HG02588 (cell line): ENCODE measurements at regions not wholly inside any gene's neighbourhood (a gene's known extent, or its start where the extent isn't known, plus 50 kb on each side); places are given as distances from the start of the nearest gene placed in this dataset.
"Not testable (repeated sequence)": the region's sequence is repeated elsewhere in the genome, so short reads cannot be mapped to it uniquely, and the experiment has no call there.

ENCODE experiments used
- ATAC-seq: cut with Tn5 transposase; IDR thresholded peaks from one replicate; pipeline ENCODE4 v1.9.1; 2021; ENCODE audit warnings: mild to moderate bottlenecking, moderate library complexity; ENCODE audit not compliant: unreplicated experiment

DNA sequence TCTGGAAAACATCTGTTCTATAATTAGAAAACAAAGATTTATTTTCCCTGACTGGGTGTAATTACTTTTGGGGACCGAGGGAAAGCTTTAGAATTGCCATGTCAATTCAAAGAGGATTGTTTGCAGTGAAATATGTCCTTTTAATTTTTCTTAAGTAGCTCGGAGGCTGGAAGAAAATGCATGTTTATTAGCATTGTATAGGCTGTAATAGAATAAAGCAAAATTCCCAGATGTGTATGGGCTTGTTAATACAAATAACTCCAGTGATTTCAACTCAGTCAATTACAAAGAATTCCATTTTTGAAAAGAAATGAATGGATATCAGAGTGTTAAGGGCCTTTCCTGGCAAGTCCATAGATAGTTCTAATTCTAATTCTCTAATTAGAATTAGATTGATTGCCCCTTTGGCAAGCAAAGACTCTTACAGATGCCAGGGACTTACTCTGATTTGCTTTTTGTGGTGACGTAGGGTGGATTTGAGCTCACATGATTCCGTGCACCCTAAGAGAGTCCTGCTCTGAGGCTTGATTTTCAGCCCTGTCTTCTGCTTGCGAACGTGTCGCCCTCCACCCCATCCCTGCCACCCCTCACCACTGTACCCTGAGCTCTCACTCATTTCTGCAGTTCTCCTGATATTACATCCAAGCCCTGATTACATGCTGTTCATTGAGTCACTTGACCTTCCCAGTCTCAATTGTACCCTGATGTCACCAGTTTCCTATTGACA lies 70.0 kb upstream of the FAM20A start:
- ATAC-seq: no peak

DNA sequence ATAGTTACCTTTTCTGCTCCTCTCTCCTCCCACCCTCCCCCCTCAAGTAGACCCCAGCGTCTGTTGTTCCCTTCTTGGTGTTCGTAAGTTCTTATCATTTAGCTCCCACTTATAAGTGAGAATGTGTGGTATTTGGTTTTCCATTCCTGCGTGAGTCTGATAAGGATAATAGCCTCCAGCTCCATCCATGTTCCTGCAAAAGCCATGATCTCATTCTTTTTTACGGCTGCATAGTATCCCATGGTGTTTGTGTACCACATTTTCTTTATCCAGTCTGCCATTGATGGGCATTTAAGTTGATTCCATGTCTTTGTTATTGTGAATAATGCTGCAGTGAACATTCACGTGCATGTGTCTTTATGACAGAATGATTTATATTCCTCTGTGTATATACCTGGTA lies 65.3 kb upstream of the FAM20A start:
- not testable (repeated sequence) for ATAC-seq

DNA sequence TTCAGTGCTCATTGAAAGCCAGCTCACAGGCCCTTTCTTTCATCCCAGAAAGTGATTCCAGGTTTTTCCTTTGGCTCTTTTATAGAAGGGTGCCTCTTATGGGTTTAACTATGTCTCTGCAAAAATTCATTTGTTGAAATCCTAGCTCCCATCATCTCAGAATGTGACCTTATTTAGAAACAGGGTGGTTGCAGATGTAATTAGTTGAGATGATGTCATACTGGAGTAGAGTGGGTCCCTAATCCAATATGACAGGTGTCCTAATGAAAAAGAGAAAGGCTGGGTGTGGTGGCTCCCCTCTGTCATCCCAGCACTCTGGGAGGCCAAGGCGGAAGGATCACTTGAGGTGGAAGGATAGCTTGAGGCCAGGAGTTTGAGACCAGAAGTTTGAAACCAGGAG lies 64.2 kb upstream of the FAM20A start:
- no peak for ATAC-seq

DNA sequence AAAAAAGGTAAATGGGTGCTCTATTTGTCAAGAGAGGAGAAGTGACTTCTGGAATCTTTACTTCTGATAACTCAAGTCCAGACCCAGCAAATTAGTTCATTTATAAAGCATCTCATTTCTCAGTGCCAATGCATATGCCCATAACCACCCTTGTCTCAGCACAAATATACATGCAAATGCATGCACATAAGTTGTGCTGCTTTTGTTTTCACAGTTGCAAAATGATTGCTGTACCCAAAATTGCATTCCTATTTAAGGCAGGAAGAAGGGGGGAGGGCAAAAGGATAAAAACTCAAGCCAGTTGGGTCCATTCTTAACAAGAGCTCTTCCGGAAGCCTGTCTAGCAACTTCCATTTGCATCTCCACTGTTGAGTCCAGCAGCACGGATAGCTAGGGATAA lies 61.3 kb upstream of the FAM20A start:
- ATAC-seq: no peak

DNA sequence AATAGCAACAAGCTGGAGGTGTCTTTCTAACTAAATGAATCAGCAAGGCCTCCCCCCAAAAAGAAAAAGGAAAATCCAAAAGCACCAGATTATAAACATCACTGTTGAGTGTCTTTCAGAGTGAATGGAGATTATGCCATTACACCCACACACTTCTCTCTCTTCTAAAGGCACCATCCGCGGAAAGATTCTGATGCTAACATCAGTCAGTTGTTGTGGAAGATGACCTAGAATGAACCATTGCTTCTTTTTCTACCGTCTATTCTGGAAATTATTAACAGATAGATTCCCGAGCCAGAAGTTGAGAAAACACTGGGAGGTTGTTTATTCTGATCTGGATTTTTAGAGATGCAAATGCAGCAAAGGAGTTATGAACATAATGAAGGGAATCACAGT lies 60.9 kb upstream of the FAM20A start:
- ATAC-seq: no peak

DNA sequence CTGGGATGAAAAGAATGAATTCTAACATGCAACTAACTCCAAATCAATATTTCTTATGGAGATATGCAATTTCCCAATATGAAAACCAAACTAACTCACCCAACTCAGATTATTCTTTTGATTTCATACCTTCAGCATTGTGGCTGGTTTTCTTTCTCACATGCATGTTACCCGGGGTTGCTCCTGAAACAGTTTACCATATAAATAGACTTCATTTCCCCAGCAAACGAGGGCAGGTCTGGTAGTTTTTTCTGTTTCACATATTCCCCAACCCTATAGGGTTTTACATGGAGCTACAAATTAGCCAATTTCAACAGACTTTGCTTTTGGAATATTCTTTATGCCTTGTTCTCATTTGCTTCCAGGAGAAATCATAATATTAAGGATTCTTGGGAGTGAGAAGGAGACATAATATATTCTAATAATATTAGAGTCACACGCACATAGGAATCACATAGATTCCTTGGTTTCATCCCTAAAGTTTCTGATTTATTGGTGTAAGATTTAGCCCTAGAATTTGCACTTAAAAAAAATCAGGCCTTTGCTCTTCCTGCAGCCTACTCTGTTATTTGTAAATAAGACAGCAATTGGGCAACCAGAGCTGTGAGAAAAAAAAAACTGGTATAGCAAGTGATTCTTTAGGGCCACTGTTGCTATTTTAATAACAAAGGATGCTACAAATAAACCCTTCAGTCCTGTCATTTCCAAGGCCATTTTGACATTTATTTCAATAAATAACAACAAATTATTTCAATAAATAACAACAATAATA lies 60.3 kb upstream of the FAM20A start:
- ATAC-seq: no peak

DNA sequence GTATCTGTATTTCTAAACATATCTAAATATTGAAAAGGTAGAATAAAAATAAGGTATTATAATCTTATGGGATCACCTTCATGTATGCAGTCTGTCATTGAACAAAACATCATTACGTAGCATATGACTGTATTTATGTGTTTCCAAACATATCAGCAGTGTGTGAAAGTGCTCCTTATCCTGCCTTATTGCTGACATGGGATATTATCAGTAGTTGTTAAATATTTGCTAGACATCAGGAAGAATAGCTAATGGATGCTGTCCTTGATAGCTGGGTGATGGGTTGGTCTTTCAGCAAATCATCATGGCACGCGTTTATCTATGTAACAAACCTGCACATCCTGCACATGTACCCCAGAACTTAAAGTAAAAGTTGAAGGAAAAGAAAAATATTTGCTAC lies 59.1 kb upstream of the FAM20A start:
- no peak for ATAC-seq

DNA sequence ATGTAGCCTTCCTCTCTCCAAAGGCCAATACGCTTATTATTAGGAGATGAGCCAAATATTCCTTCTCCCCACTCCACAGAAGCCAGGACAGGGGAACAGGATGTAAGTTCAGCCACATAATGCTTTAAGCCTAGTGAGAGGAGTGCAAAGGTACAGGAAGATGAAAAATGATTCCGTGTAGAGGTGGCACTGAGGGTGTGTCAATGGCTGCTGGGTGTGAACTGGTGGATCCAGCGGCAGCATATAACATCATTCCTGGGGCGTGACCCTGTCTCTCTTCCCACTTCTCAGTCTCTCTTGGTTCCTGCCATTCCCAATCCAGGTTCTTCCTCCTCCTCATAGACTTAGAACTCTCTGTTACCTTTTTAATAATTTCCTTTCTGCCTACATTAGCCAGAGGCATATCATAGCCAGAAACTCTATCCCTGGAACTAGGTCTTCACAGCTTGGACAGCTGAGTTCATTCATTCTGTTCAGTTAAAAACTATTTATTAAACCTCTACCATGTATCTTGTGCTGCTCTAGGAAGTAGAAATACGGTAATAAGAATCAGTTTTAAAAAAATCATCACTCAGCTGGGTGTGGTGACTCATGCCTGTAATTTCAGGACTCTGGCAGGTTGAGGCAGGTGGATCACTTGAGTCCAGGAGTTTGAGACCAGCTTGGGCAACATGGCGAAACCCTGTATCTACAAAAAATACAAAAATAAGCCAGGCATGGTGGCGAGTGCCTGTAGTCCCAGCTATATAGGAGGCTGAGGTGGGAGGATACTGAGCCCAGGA lies 58.0 kb upstream of the FAM20A start:
- ATAC-seq: no peak

DNA sequence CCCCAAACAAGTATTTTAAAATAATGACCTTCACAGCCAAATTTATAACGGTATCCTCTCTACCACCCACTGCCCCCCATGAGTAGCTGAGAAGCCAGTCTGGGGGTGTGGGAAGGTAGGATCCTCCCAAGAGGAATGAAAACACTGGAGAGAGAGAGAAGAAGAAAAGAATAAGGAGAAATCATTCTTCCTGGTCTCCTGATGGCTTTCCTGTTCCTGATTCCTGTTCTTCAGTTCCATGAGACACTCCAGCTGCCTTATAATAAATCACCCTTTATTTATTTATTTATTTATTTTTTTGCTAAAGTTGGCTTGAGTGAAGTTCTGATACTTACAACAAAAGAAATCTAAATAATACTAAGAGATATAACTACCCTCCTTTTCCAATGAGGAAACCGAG lies 56.4 kb upstream of the FAM20A start:
- ATAC-seq: no peak

DNA sequence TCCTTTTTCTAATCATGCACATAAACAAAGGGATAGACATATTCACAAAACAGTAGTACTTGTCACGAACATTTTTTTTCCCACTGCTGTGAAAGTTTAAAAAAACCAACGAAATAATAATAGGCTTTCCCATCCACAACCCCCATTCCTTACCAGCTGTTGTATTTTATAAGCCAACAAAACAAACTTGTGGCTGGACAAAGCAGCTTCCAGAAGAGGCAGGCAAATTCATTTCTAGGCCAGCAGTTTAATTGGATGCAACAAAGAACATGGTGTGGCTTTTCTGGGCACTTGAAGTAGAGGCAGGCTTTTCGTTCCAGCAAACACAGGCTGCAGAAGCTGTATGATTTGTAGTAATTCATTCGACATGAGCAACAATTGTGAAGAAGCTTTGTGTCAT lies 56.0 kb upstream of the FAM20A start:
- no peak for ATAC-seq

DNA sequence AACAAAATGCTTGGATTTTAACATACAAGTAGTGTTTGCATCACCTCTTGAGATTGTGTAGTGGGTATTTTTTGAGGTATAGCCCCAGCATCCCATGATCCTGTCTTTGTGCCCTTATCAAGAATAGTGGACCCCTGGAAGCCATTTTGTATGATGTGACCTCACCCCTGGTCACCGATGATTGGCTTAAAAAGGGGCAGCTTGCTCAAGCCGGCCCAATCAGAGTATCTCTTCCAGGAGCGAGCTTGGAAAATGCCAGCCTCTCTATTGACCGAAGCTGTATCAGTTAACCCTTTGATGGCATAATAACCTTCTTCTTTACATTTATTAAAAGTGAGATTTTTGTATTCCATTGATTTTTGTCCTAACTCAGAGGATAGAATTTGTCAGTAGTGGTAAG lies 55.5 kb upstream of the FAM20A start:
- no peak for ATAC-seq
